Activated naive CD4-positive, alpha-beta T cell treated with anti-CD3 and anti-CD28 coated beads, Interleukin-2, amount 50 U/mL, for 72 hours (primary cell): ENCODE measurements at regions not wholly inside any gene's neighbourhood (a gene's known extent, or its start where the extent isn't known, plus 50 kb on each side); places are given as distances from the start of the nearest gene placed in this dataset.

Experiments
- ATAC-seq, 2 donors: fragments of 150-1000 bp; cut with Tn5 transposase; 2 replicates each; pipeline ENCODE4 v1.10.0; 2021; ENCODE audit warnings: mild to moderate bottlenecking in 2 of 2, moderate library complexity in 2 of 2
- DNase-seq, 2 donors: peaks; one replicate each; pipeline ENCODE4 v3.0.0; 2021 to 2022; ENCODE audit warnings: low spot score in 2 of 2
- H3K27ac Mint-ChIP-seq, 2 donors: one replicate each; pipeline ENCODE4 v1.8.0; 2022; ENCODE audit warnings: mild to moderate bottlenecking in 2 of 2, mixed read lengths in 2 of 2
- H3K36me3 Mint-ChIP-seq, 2 donors: one replicate each; pipeline ENCODE4 v1.8.0; 2022; ENCODE audit warnings: mixed read lengths in 2 of 2
- H3K9me3 Mint-ChIP-seq, 2 donors: one replicate each; pipeline ENCODE4 v1.8.0; 2022; ENCODE audit warnings: mixed read lengths in 2 of 2

- DNase-seq (no peak), ATAC-seq (no peak)
- H3K9me3 Mint-ChIP-seq: no peaks in the 10 kb centered on the region
- H3K36me3 Mint-ChIP-seq: no peaks in the 10 kb centered on the region
- no peak overlapping the region for H3K27ac Mint-ChIP-seq
Measured at GRCh38 chr1:232271991-232272589, 357.8 kb downstream of the SIPA1L2 start.

- Mint-ChIP-seq H3K9me3 (no peaks in the 10 kb centered on the region), H3K36me3 (no peaks in the 10 kb centered on the region), H3K27ac (no peak overlapping the region)
- DNase-seq (no peak), ATAC-seq (no peak)
Measured at GRCh38 chr1:232271299-232271698, 358.6 kb downstream of the SIPA1L2 start.

GRCh38 chr1:232269988-232270387 is 359.9 kb downstream of the SIPA1L2 start:
- no peak overlapping the region for H3K27ac Mint-ChIP-seq
- H3K9me3 Mint-ChIP-seq: no peaks in the 10 kb centered on the region
- DNase-seq: no peak
- no peaks in the 10 kb centered on the region for H3K36me3 Mint-ChIP-seq
- ATAC-seq: no peak

GRCh38 chr1:232267837-232268598 is 361.9 kb downstream of the SIPA1L2 start:
- H3K36me3 Mint-ChIP-seq: no peaks in the 10 kb centered on the region
- ATAC-seq (no peak), DNase-seq (no peak)
- H3K9me3 Mint-ChIP-seq: no peaks in the 10 kb centered on the region
- no peak overlapping the region for H3K27ac Mint-ChIP-seq

GRCh38 chr1:232267092-232267836 is 362.7 kb downstream of the SIPA1L2 start:
- ATAC-seq (no peak), DNase-seq (no peak)
- Mint-ChIP-seq H3K27ac (no peak overlapping the region), H3K9me3 (no peaks in the 10 kb centered on the region), H3K36me3 (no peaks in the 10 kb centered on the region)

- H3K36me3 Mint-ChIP-seq: no peaks in the 10 kb centered on the region
- no peak for DNase-seq
Measured at GRCh38 chr1:232263452-232263851, 366.5 kb downstream of the SIPA1L2 start.

GRCh38 chr1:232262991-232263390 is 366.9 kb downstream of the SIPA1L2 start:
- no peak for DNase-seq

More at GRCh38 chr1:232263452-232263851, 366.5 kb downstream of the SIPA1L2 start:
- Mint-ChIP-seq H3K27ac (no peak overlapping the region), H3K9me3 (no peaks in the 10 kb centered on the region)
- no peak for ATAC-seq

GRCh38 chr1:232260861-232261260 is 369.1 kb downstream of the SIPA1L2 start:
- Mint-ChIP-seq H3K27ac (no peak overlapping the region), H3K36me3 (no peaks in the 10 kb centered on the region), H3K9me3 (no peaks in the 10 kb centered on the region)
- ATAC-seq (no peak), DNase-seq (no peak)

More at GRCh38 chr1:232262991-232263390, 366.9 kb downstream of the SIPA1L2 start:
- no peak overlapping the region for H3K27ac Mint-ChIP-seq
- H3K9me3 Mint-ChIP-seq: no peaks in the 10 kb centered on the region
- peak in 1 of 2 donors; percentile 35 for ATAC-seq
- H3K36me3 Mint-ChIP-seq: no peaks in the 10 kb centered on the region

- Mint-ChIP-seq H3K9me3 (no peaks in the 10 kb centered on the region), H3K36me3 (no peaks in the 10 kb centered on the region), H3K27ac (no peak overlapping the region)
- DNase-seq (no peak), ATAC-seq (no peak)
Measured at GRCh38 chr1:232260045-232260444, 369.9 kb downstream of the SIPA1L2 start.

GRCh38 chr1:232259333-232259732 is 370.6 kb downstream of the SIPA1L2 start:
- H3K27ac Mint-ChIP-seq: no peak overlapping the region
- no peak for ATAC-seq
- H3K9me3 Mint-ChIP-seq: no peaks in the 10 kb centered on the region
- no peaks in the 10 kb centered on the region for H3K36me3 Mint-ChIP-seq
- DNase-seq: no peak

GRCh38 chr1:232252546-232253118 is 377.3 kb downstream of the SIPA1L2 start:
- no peak overlapping the region for H3K27ac Mint-ChIP-seq
- no peaks in the 10 kb centered on the region for H3K9me3 Mint-ChIP-seq
- no peak for DNase-seq
- peaks cover 0 to 6% of the 10 kb centered on the region in 2 donors for H3K36me3 Mint-ChIP-seq
- no peak for ATAC-seq

GRCh38 chr1:232250838-232251237 is 379.1 kb downstream of the SIPA1L2 start:
- DNase-seq (no peak), ATAC-seq (no peak)
- Mint-ChIP-seq H3K9me3 (no peaks in the 10 kb centered on the region), H3K36me3 (peaks cover 0 to 6% of the 10 kb centered on the region in 2 donors), H3K27ac (no peak overlapping the region)

- ATAC-seq: no peak
Measured at GRCh38 chr1:232249861-232250777, 379.8 kb downstream of the SIPA1L2 start.

GRCh38 chr1:232249339-232249738 is 380.6 kb downstream of the SIPA1L2 start:
- DNase-seq: no peak
- peaks cover 0 to 6% of the 10 kb centered on the region in 2 donors for H3K36me3 Mint-ChIP-seq
- ATAC-seq: no peak
- H3K9me3 Mint-ChIP-seq: no peaks in the 10 kb centered on the region
- H3K27ac Mint-ChIP-seq: no peak overlapping the region

More at GRCh38 chr1:232249861-232250777, 379.8 kb downstream of the SIPA1L2 start:
- H3K9me3 Mint-ChIP-seq: no peaks in the 10 kb centered on the region
- no peak for DNase-seq
- no peak overlapping the region for H3K27ac Mint-ChIP-seq
- H3K36me3 Mint-ChIP-seq: peaks cover 0 to 6% of the 10 kb centered on the region in 2 donors

- Mint-ChIP-seq H3K36me3 (peaks cover 0 to 6% of the 10 kb centered on the region in 2 donors), H3K9me3 (no peaks in the 10 kb centered on the region), H3K27ac (no peak overlapping the region)
- ATAC-seq (no peak), DNase-seq (no peak)
Measured at GRCh38 chr1:232248276-232248820, 381.6 kb downstream of the SIPA1L2 start.

- Mint-ChIP-seq H3K27ac (no peak overlapping the region), H3K9me3 (no peaks in the 10 kb centered on the region), H3K36me3 (no peaks in the 10 kb centered on the region)
- ATAC-seq (no peak), DNase-seq (no peak)
Measured at GRCh38 chr1:232247669-232248068, 382.3 kb downstream of the SIPA1L2 start.
